ENCODE measurements at regions not wholly inside any gene's neighbourhood (a gene's known extent, or its start where the extent isn't known, plus 50 kb on each side); places are given as distances from the start of the nearest gene placed in this dataset.
"Not testable (repeated sequence)": the region's sequence is repeated elsewhere in the genome, so short reads cannot be mapped to it uniquely, and the experiment has no call there.

DNA sequence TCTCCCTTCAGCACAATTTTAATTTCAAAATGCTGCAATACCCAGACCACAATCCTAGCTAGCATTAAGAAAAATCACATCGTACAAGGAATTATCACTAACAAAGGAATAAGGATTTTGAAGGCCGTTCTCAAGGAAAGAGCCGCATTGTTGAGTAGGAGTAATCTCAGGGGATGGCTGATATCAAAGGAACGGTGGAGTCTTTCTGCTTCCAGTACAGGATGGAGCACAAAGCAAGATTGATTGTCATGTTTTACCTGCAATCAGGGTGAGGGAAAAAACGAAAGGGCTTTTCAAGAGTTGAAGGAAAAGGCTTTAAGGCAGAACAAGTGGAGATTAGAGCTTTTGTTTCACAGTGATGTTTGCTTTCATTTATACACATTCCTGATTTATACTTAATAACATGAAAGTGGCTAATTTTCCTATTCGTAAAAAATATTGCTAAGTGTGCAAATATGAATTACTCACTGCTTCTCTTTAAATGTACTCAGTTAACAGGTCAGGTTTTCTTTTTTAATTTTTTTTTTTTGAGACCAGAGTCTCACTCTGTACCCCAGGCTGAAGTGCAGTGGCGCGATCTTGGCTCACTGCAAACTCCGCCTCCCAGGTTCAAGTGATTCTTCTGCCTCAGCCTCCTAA is 207.0 kb downstream of the TRIML1 start:
- TF ChIP-seq, protein P1, sequence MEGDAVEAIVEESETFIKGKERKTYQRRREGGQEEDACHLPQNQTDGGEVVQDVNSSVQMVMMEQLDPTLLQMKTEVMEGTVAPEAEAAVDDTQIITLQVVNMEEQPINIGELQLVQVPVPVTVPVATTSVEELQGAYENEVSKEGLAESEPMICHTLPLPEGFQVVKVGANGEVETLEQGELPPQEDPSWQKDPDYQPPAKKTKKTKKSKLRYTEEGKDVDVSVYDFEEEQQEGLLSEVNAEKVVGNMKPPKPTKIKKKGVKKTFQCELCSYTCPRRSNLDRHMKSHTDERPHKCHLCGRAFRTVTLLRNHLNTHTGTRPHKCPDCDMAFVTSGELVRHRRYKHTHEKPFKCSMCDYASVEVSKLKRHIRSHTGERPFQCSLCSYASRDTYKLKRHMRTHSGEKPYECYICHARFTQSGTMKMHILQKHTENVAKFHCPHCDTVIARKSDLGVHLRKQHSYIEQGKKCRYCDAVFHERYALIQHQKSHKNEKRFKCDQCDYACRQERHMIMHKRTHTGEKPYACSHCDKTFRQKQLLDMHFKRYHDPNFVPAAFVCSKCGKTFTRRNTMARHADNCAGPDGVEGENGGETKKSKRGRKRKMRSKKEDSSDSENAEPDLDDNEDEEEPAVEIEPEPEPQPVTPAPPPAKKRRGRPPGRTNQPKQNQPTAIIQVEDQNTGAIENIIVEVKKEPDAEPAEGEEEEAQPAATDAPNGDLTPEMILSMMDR (IDR thresholded peaks at IDR 0.05; ENCODE audit: unreplicated experiment): no peak
- intact Hi-C loops (cut with micrococcal nuclease; ENCODE audit: unreplicated experiment): no loop called here
- no peaks in the 10 kb centered on the region for H3K4me1 Mint-ChIP-seq (ENCODE audit: low read depth, unreplicated experiment)
- H3K36me3 Mint-ChIP-seq (ENCODE audit: insufficient read depth, unreplicated experiment): no peaks in the 10 kb centered on the region
- H3K4me3 Mint-ChIP-seq (ENCODE audit: low read depth, unreplicated experiment): no peak overlapping the region
- peaks cover 3% of the 10 kb centered on the region for H3K9me3 Mint-ChIP-seq (ENCODE audit: low read depth, unreplicated experiment)
- CTCF ChIA-PET: interaction anchor here (0.6 kb wide), 1 partner anchor 40 kb away, joined by 5 read pairs; no protein-coding TSS in a partner anchor
- H3K27ac Mint-ChIP-seq (ENCODE audit: unreplicated experiment): no peak overlapping the region
- H3K27me3 Mint-ChIP-seq (ENCODE audit: unreplicated experiment): no peaks in the 10 kb centered on the region
- no peak for DNase-seq
- no TSS peak for BruUV-seq (replicated peaks)

DNA sequence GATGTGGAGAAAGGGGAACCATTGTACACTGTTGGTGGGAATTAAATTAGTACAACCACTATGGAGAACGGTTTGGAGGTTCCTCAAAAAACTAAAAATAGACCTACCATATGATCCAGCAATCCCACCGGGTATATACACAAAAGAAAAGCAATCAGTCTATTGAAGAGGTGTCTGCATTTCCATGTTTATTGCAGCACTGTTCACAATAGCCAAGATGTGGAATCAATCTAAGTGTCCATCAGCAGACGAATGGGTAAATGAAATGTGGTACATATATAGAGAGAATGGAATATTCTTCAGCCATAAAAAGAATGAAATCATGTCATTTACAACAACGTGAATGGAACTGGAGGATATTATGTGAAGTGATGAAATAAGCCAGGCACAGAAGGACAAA is 208.1 kb downstream of the TRIML1 start:
- intact Hi-C loops (cut with micrococcal nuclease; ENCODE audit: unreplicated experiment): no loop called here
- Mint-ChIP-seq H3K36me3 (ENCODE audit: insufficient read depth, unreplicated experiment) (no peaks in the 10 kb centered on the region), H3K27ac (ENCODE audit: unreplicated experiment) (no peak overlapping the region), H3K4me3 (ENCODE audit: low read depth, unreplicated experiment) (no peak overlapping the region), H3K9me3 (ENCODE audit: low read depth, unreplicated experiment) (peaks cover 3% of the 10 kb centered on the region), H3K4me1 (ENCODE audit: low read depth, unreplicated experiment) (no peaks in the 10 kb centered on the region), H3K27me3 (ENCODE audit: unreplicated experiment) (no peaks in the 10 kb centered on the region)
- no peak for DNase-seq
- no TSS peak for BruUV-seq (replicated peaks)
- TF ChIP-seq, protein P1 (IDR thresholded peaks at IDR 0.05; ENCODE audit: unreplicated experiment): no peak
- CTCF ChIA-PET: no interaction called here

DNA sequence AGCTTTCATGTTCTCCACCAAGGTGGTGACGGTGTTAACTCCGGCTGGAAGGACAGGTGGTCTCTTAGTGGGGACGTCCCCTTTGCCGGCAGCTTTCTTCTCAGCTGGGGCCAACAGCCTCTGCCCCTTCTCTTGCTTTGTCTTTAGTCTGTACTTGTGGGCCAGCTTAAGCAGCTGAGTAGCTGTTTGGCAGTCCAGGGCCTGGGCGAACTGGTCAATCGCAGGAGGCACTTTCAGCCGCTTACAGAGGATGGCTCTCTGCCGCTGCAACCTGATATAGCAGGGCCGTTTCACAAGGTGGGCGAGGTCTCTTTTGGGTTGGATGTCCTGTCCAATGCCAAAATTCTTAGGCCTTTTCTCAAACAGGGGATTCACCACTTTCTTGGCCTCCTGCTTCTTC is 210.3 kb downstream of the TRIML1 start:
- BruUV-seq (replicated peaks); H3K27me3 Mint-ChIP-seq (ENCODE audit: unreplicated experiment); intact Hi-C loops (cut with micrococcal nuclease; ENCODE audit: unreplicated experiment); H3K27ac Mint-ChIP-seq (ENCODE audit: unreplicated experiment); CTCF ChIA-PET; DNase-seq; H3K9me3 Mint-ChIP-seq (ENCODE audit: low read depth, unreplicated experiment); H3K36me3 Mint-ChIP-seq (ENCODE audit: insufficient read depth, unreplicated experiment); H3K4me3 Mint-ChIP-seq (ENCODE audit: low read depth, unreplicated experiment); H3K4me1 Mint-ChIP-seq (ENCODE audit: low read depth, unreplicated experiment): not testable (repeated sequence)

DNA sequence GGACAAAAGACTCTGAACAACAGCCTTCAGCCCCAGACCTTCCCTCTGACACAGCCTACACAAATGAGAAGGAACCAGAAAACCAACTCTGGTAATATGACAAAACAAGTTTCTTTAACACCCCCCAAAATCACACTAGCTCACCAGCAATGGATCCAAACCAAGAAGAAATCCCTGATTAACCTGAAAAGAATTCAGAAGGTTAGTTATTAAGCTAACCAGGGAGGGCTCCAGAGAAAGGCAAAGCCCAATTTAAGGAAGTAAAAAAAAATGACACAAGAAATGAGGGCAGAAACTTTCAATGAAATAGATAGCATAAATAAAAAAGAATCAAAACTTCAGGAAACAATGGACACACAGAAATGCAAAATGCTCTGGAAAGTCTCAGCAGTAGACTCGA is 224.0 kb downstream of the TRIML1 start:
- DNase-seq: no peak
- no peak overlapping the region for H3K27ac Mint-ChIP-seq (ENCODE audit: unreplicated experiment)
- H3K4me1 Mint-ChIP-seq (ENCODE audit: low read depth, unreplicated experiment): peaks cover 12% of the 10 kb centered on the region
- TF ChIP-seq, protein P1 (IDR thresholded peaks at IDR 0.05; ENCODE audit: unreplicated experiment): no peak
- intact Hi-C loops (cut with micrococcal nuclease; ENCODE audit: unreplicated experiment): no loop called here
- no peak overlapping the region for H3K4me3 Mint-ChIP-seq (ENCODE audit: low read depth, unreplicated experiment)
- no peaks in the 10 kb centered on the region for H3K27me3 Mint-ChIP-seq (ENCODE audit: unreplicated experiment)
- no peaks in the 10 kb centered on the region for H3K36me3 Mint-ChIP-seq (ENCODE audit: insufficient read depth, unreplicated experiment)
- peaks cover 2% of the 10 kb centered on the region for H3K9me3 Mint-ChIP-seq (ENCODE audit: low read depth, unreplicated experiment)
- no TSS peak for BruUV-seq (replicated peaks)
- CTCF ChIA-PET: no interaction called here

DNA sequence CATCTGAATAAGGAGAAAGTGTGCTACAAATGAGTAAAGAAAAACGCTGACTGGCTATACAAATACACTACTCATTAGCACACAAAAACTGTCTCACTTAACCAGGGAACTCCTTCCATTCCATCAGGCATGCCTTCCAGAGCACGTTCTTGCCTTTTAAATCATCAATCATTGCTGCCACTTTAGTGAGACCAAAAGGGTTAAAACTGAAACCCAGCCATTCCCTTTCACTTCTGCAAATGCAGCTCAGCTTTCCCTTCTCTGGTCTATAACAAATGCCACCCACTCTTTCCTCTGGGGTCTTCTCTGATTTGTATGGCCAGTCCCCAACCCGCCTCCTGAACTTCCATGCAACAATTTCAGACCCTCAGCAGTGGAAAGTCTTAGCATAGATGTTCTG is 231.5 kb downstream of the TRIML1 start:
- intact Hi-C loops (cut with micrococcal nuclease; ENCODE audit: unreplicated experiment): no loop called here
- Mint-ChIP-seq H3K27ac (ENCODE audit: unreplicated experiment) (no peak overlapping the region), H3K4me3 (ENCODE audit: low read depth, unreplicated experiment) (no peak overlapping the region), H3K27me3 (ENCODE audit: unreplicated experiment) (no peaks in the 10 kb centered on the region), H3K9me3 (ENCODE audit: low read depth, unreplicated experiment) (peaks cover 5% of the 10 kb centered on the region), H3K36me3 (ENCODE audit: insufficient read depth, unreplicated experiment) (no peaks in the 10 kb centered on the region), H3K4me1 (ENCODE audit: low read depth, unreplicated experiment) (no peaks in the 10 kb centered on the region)
- CTCF ChIA-PET: no interaction called here
- no TSS peak for BruUV-seq (replicated peaks)
- no peak for DNase-seq
- TF ChIP-seq, protein P1 (IDR thresholded peaks at IDR 0.05; ENCODE audit: unreplicated experiment): no peak
